ENCODE measurements at regions not wholly inside any gene's neighbourhood (a gene's known extent, or its start where the extent isn't known, plus 50 kb on each side); places are given as distances from the start of the nearest gene placed in this dataset.
"Not testable (repeated sequence)": the region's sequence is repeated elsewhere in the genome, so short reads cannot be mapped to it uniquely, and the experiment has no call there.

- DNase-seq, result no peak
Observed at GRCh38 chr10:113471241-113471996, 81.4 kb upstream of the HABP2 start.

- no peak for DNase-seq
Observed at GRCh38 chr10:113473011-113473410, 79.8 kb upstream of the HABP2 start.

GRCh38 chr10:113473851-113474250, 79.0 kb upstream of the HABP2 start:
- no peak for DNase-seq

GRCh38 chr10:113474752-113475151, 78.1 kb upstream of the HABP2 start:
- DNase-seq, result no peak

GRCh38 chr10:113475381-113475807, 77.5 kb upstream of the HABP2 start:
- no peak for DNase-seq

GRCh38 chr10:113476191-113476590, 76.7 kb upstream of the HABP2 start:
- no peak for DNase-seq

- DNase-seq, result no peak
Observed at GRCh38 chr10:113476673-113477072, 76.2 kb upstream of the HABP2 start.

GRCh38 chr10:113477451-113477850, 75.4 kb upstream of the HABP2 start:
- no peak for DNase-seq

- DNase-seq, result no peak
Observed at GRCh38 chr10:113479346-113480080, 73.3 kb upstream of the HABP2 start.

- DNase-seq, result no peak
Observed at GRCh38 chr10:113480081-113480360, 72.8 kb upstream of the HABP2 start.

- DNase-seq, result no peak
Observed at GRCh38 chr10:113480851-113481502, 71.9 kb upstream of the HABP2 start.

GRCh38 chr10:113484487-113484886, 68.4 kb upstream of the HABP2 start:
- DNase-seq, result no peak

- no peak for DNase-seq
Observed at GRCh38 chr10:113485736-113486135, 67.1 kb upstream of the HABP2 start.

GRCh38 chr10:113486531-113486930, 66.3 kb upstream of the HABP2 start:
- DNase-seq, result no peak

GRCh38 chr10:113487154-113487553, 65.7 kb upstream of the HABP2 start:
- no peak for DNase-seq

- DNase-seq, result no peak
Observed at GRCh38 chr10:113488186-113488585, 64.7 kb upstream of the HABP2 start.

- not testable (repeated sequence) for DNase-seq
Observed at GRCh38 chr10:113489522-113489921, 63.3 kb upstream of the HABP2 start.

GRCh38 chr10:113491967-113492565, 60.8 kb upstream of the HABP2 start:
- no peak for DNase-seq

GRCh38 chr10:113493195-113493594, 59.7 kb upstream of the HABP2 start:
- no peak for DNase-seq

- no peak for DNase-seq
Observed at GRCh38 chr10:113493882-113494301, 59.0 kb upstream of the HABP2 start.

- no peak for DNase-seq
Observed at GRCh38 chr10:113494761-113495160, 58.1 kb upstream of the HABP2 start.

- DNase-seq, result no peak
Observed at GRCh38 chr10:113495553-113495952, 57.3 kb upstream of the HABP2 start.
